Neuronal stem cell (in vitro differentiated cells): ENCODE measurements at regions not wholly inside any gene's neighbourhood (a gene's known extent, or its start where the extent isn't known, plus 50 kb on each side); places are given as distances from the start of the nearest gene placed in this dataset.

Source experiments
- DNase-seq: peaks from one replicate; pipeline ENCODE4 v3.0.0-alpha.2; 2013; ENCODE audit warnings: low spot score
- H2AFZ ChIP-seq: one replicate; pipeline ENCODE4 v1.6.1; 2013; ENCODE audit warnings: mild to moderate bottlenecking, low read length, inconsistent platforms
- H2AK5ac ChIP-seq: 2 replicates; pipeline ENCODE4 v1.6.1; 2013; ENCODE audit warnings: low read depth, mild to moderate bottlenecking, inconsistent platforms, low read length, moderate library complexity, mixed read lengths
- H2BK120ac ChIP-seq: 2 replicates; pipeline ENCODE4 v1.6.1; 2013; ENCODE audit warnings: low read depth, mild to moderate bottlenecking, inconsistent platforms, low read length, moderate library complexity, mixed read lengths
- H2BK12ac ChIP-seq: one replicate; pipeline ENCODE4 v1.6.1; 2013; ENCODE audit warnings: low read length, inconsistent platforms
- H2BK15ac ChIP-seq: 2 replicates; pipeline ENCODE4 v1.6.1; 2013; ENCODE audit warnings: mild to moderate bottlenecking, low read length, inconsistent platforms, mixed read lengths
- H2BK5ac ChIP-seq: one replicate; pipeline ENCODE4 v1.6.1; 2013; ENCODE audit warnings: inconsistent platforms, mild to moderate bottlenecking, low read length, moderate library complexity
- H3K14ac ChIP-seq: one replicate; pipeline ENCODE4 v1.6.1; 2013; ENCODE audit warnings: low read length, inconsistent platforms
- H3K18ac ChIP-seq: 2 replicates; pipeline ENCODE4 v1.6.1; 2013; ENCODE audit warnings: low read length, inconsistent platforms
- H3K23ac ChIP-seq: 2 replicates; pipeline ENCODE4 v1.6.1; 2013; ENCODE audit warnings: low read depth, mild to moderate bottlenecking, mixed read lengths, low read length, inconsistent platforms; ENCODE audit not compliant: poor library complexity
- H3K27ac ChIP-seq: replicated peaks from 3 replicates; pipeline ENCODE4 v1.5.1; 2013; ENCODE audit warnings: low read length, inconsistent platforms
- H3K27me3 ChIP-seq, 3 experiments: 2 replicates each; pipeline ENCODE4 v1.6.1; 2013; ENCODE audit warnings: low read length in 3 of 3, mild to moderate bottlenecking in 2 of 3, inconsistent platforms in 1 of 3, low read depth in 1 of 3, mixed read lengths in 1 of 3, moderate library complexity in 1 of 3; ENCODE audit not compliant: control insufficient read depth in 3 of 3, insufficient read depth in 3 of 3
- H3K36me3 ChIP-seq, 2 donors: replicated peaks in 1 of 2; 2 replicates each; pipeline ENCODE4 v1.6.1; 2013; ENCODE audit warnings: low read length in 2 of 2; ENCODE audit not compliant: control insufficient read depth in 2 of 2, insufficient read depth in 2 of 2
- H3K4ac ChIP-seq: 2 replicates; pipeline ENCODE4 v1.6.1; 2013; ENCODE audit warnings: inconsistent platforms, mild to moderate bottlenecking, low read length, moderate library complexity
- H3K4me1 ChIP-seq, 2 donors: 1 replicate in 1 of 2; 2 replicates in 1 of 2; pipeline ENCODE4 v1.6.1; 2013; ENCODE audit warnings: low read length in 2 of 2, low read depth in 1 of 2; ENCODE audit not compliant: control insufficient read depth in 2 of 2, insufficient read depth in 1 of 2
- H3K4me2 ChIP-seq: one replicate; pipeline ENCODE4 v1.6.1; 2013; ENCODE audit warnings: mild to moderate bottlenecking, low read length, inconsistent platforms; ENCODE audit not compliant: insufficient read depth, poor library complexity, severe bottlenecking
- H3K4me3 ChIP-seq, 2 donors: 2 replicates each; pipeline ENCODE4 v1.5.1; 2013; ENCODE audit warnings: low read length in 2 of 2, mild to moderate bottlenecking in 2 of 2, inconsistent platforms in 1 of 2, moderate library complexity in 1 of 2
- H3K79me1 ChIP-seq: one replicate; pipeline ENCODE4 v1.6.1; 2013; ENCODE audit warnings: low read depth, mild to moderate bottlenecking, inconsistent platforms, low read length, moderate library complexity
- H3K9ac ChIP-seq: one replicate; pipeline ENCODE4 v1.6.1; 2013; ENCODE audit warnings: mild to moderate bottlenecking, low read depth, low read length, inconsistent platforms; ENCODE audit not compliant: poor library complexity
- H3K9me3 ChIP-seq, 2 donors: replicated peaks in 1 of 2; 2 replicates each; pipeline versions ENCODE3 to v1.6.1; 2013; ENCODE audit warnings: low read length in 2 of 2, mild to moderate bottlenecking in 2 of 2, inconsistent platforms in 1 of 2, low read depth in 1 of 2, mixed read lengths in 1 of 2, moderate library complexity in 1 of 2; ENCODE audit not compliant: control insufficient read depth in 2 of 2, insufficient read depth in 1 of 2
- H4K8ac ChIP-seq: one replicate; pipeline ENCODE4 v1.6.1; 2013; ENCODE audit warnings: low read depth, mild to moderate bottlenecking, inconsistent platforms, low read length, moderate library complexity
- H4K91ac ChIP-seq: one replicate; pipeline ENCODE4 v1.6.1; 2013; ENCODE audit warnings: low read length, low read depth, mild to moderate bottlenecking, inconsistent platforms; ENCODE audit not compliant: poor library complexity
- WGBS, 2 donors: extraction: QIAGEN DNeasy Blood & Tissue Kit; methylation state at CpG; one replicate each; pipeline ENCODE4 v1.1.7; 2013; ENCODE audit warnings: missing lambda C conversion rate in 2 of 2, mixed read lengths in 1 of 2; ENCODE audit not compliant: insufficient read length in 2 of 2, insufficient replicate concordance in 1 of 2; ENCODE audit errors: extremely low coverage in 2 of 2; 5-methylcytosine and 5-hydroxymethylcytosine counted together

DNA sequence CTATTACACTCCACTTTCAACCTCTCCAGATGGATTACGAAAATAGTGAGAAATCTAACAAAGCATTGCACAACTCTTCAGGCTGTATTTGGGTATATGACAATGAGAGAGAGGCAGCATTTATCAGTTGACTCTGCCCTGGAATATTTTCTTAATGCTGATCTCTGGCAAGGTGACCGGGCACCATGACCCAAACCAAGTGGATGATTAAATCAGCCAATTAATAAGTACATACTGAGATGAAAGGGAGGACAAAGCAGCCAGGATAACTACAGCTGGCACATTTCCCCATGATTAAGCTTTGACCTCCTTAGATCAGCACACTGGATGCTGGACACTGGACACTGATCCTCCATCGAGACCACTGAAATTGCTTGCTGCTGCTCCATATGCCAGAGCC is 218.2 kb downstream of the ASCL1 start:
- no CpG with 5 or more reads among the region's 3 CpGs for WGBS, 2 donors

DNA sequence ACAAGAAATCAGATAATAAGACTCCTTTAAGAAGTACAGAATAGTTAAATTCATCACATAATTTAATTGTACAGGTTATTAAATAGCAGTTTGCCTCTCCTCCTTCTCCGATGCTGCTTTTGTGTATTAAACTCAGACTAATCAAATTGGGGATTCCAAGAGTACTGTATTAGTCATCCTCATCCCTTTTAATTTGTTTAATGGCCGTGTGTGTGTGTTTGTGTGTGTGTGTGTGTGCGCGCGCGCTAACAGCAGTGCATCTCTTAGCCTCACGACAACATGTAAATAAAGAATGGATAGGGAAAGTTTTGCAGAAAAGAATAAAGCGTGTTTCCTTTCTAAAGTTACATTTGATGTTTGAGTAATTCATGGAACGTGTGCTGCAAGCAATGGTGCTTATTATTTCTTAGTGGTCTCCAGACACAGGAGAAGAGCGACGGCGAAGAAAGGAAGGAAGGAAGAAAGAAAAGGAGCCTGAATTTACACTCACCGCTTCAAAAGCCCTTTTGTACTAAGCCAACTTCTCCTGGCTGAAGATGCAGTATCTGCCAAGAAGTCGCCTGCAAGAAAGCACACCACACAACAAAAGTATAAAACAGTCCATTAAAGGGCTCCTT is 220.3 kb downstream of the ASCL1 start:
- Histone ChIP-seq H3K9me3 (no peaks in the 10 kb centered on the region), H3K79me1 (no peaks in the 10 kb centered on the region), H4K91ac (no peak overlapping the region), H3K14ac (no peak overlapping the region), H3K9ac (no peak overlapping the region), H3K36me3 (no peaks in the 10 kb centered on the region), H2AFZ (no peak overlapping the region), H3K27ac (no peak overlapping the region), H2AK5ac (no peak overlapping the region), H3K4me2 (no peak overlapping the region), H3K4me3 (no peak overlapping the region), H2BK15ac (no peak overlapping the region), H2BK120ac (no peak overlapping the region), H4K8ac (no peak overlapping the region), H2BK5ac (no peak overlapping the region), H3K18ac (no peak overlapping the region), H3K23ac (no peak overlapping the region), H3K27me3 (no peaks in the 10 kb centered on the region), H3K4me1 (peaks cover 0 to 2% of the 10 kb centered on the region in 2 donors), H3K4ac (no peak overlapping the region), H2BK12ac (no peak overlapping the region)
- no CpG with 5 or more reads among the region's 14 CpGs for WGBS, 2 donors
- peak; percentile 8 for DNase-seq

More for the DNA sequence above, 218.2 kb downstream of the ASCL1 start:
- DNase-seq, result no peak
- H2BK15ac ChIP-seq, result no peak overlapping the region
- no peaks in the 10 kb centered on the region for H3K27me3 ChIP-seq
- H3K4ac ChIP-seq, result no peak overlapping the region
- H2AFZ ChIP-seq, result no peak overlapping the region
- H3K36me3 ChIP-seq, result no peaks in the 10 kb centered on the region
- H3K79me1 ChIP-seq, result no peaks in the 10 kb centered on the region
- no peak overlapping the region for H4K91ac ChIP-seq
- no peak overlapping the region for H2BK5ac ChIP-seq
- H4K8ac ChIP-seq, result no peak overlapping the region
- no peak overlapping the region for H3K4me2 ChIP-seq
- no peaks in the 10 kb centered on the region for H3K9me3 ChIP-seq
- H3K18ac ChIP-seq, result no peak overlapping the region
- peaks cover 0 to 2% of the 10 kb centered on the region in 2 donors for H3K4me1 ChIP-seq
- H3K4me3 ChIP-seq, result no peak overlapping the region
- no peak overlapping the region for H2AK5ac ChIP-seq
- H3K14ac ChIP-seq, result no peak overlapping the region
- no peak overlapping the region for H2BK12ac ChIP-seq
- no peak overlapping the region for H2BK120ac ChIP-seq
- no peak overlapping the region for H3K27ac ChIP-seq
- H3K9ac ChIP-seq, result no peak overlapping the region
- H3K23ac ChIP-seq, result no peak overlapping the region

DNA sequence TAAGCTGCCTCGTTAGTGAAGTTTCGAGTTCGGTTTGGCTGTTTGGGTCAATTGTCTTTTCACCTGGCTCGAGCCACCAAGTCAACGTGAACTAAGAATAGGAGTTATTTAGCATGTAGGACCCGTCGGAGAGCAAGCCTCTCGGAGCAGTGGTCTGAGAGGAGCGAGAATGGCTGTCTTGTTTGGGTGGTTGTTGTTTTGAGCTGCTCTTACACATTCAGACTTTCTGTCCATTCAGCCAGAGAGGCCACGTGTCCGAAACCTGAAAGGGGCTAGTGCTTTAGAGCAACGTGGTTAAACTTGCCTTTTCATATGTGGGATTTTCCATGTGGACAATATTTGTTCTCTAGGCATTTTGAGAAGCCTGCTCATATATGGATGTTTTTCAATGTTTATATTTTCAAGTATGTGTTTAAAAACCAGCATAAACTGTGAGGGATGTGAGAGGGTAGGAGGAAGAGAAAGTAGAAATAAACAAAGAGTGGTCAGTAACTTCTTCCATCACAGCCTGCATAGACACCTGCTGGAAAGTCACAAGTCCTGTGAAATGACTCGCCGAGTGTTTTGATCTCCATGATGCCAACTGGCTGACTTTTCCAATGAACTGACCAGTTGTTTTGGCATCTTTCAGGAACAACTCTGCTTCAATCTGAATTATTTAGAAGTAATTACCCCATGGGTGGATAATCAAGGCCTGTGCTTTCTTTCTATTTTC is 221.0 kb downstream of the ASCL1 start:
- Histone ChIP-seq H4K8ac (no peak overlapping the region), H3K4me1 (peaks cover 0 to 2% of the 10 kb centered on the region in 2 donors), H3K4ac (no peak overlapping the region), H3K14ac (no peak overlapping the region), H3K27me3 (no peaks in the 10 kb centered on the region), H2AFZ (no peak overlapping the region), H3K79me1 (no peaks in the 10 kb centered on the region), H3K4me2 (no peak overlapping the region), H2BK120ac (no peak overlapping the region), H3K9me3 (no peaks in the 10 kb centered on the region), H2BK12ac (no peak overlapping the region), H4K91ac (no peak overlapping the region), H3K27ac (no peak overlapping the region), H3K9ac (no peak overlapping the region), H2AK5ac (no peak overlapping the region), H3K36me3 (no peaks in the 10 kb centered on the region), H3K4me3 (no peak overlapping the region), H3K23ac (no peak overlapping the region), H2BK5ac (no peak overlapping the region), H3K18ac (no peak overlapping the region), H2BK15ac (no peak overlapping the region)
- peak; percentile 3 for DNase-seq
- no CpG with 5 or more reads among the region's 14 CpGs for WGBS, 2 donors

DNA sequence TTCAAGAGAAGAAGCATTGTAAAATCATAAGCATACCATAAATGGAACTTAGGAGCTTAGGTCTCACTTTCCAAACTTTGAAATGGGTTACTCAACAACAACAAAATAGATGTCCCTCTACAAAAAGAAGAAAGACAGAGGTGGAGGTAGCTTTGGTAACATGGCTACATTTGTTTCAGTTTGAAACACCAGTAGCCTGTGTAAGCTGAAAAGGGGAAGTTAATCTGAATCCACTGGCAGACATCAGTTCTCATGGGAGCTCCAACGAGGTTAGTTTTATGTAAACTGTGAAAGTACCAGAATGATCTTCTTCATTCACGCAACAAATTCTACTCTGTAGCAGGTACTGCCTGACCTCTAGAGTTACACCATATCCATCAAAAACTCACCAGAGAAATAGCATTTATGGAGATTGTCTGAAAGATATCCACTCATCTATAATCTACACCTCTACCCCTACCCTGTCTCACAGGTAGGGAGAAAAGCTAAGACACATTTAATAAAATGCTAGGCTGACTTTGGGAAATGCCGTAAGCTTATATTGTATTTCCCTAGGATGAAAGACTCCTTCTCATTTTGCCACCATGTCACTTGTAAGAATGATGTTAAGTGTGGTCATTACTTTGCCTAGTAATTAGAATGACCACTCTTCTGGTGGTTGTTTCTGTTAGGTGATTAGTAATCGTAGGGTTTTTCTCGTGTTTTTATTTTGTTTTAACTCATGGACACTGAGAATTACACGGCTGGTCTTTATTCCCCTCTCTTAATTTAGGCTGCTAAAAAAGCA is 224.1 kb downstream of the ASCL1 start:
- H3K4ac ChIP-seq, result no peak overlapping the region

More for the DNA sequence above, 224.1 kb downstream of the ASCL1 start:
- H2BK15ac ChIP-seq, result no peak overlapping the region
- no peak overlapping the region for H2BK12ac ChIP-seq
- peaks cover 0 to 2% of the 10 kb centered on the region in 2 donors for H3K4me1 ChIP-seq
- H3K79me1 ChIP-seq, result no peaks in the 10 kb centered on the region
- DNase-seq, result no peak
- no peaks in the 10 kb centered on the region for H3K9me3 ChIP-seq
- H3K27ac ChIP-seq, result no peak overlapping the region
- H3K4me2 ChIP-seq, result no peak overlapping the region
- H3K18ac ChIP-seq, result no peak overlapping the region
- H3K14ac ChIP-seq, result no peak overlapping the region
- H2AK5ac ChIP-seq, result no peak overlapping the region
- H3K36me3 ChIP-seq, result no peaks in the 10 kb centered on the region
- H2AFZ ChIP-seq, result no peak overlapping the region
- H4K8ac ChIP-seq, result no peak overlapping the region
- no peak overlapping the region for H2BK120ac ChIP-seq
- H3K27me3 ChIP-seq, result no peaks in the 10 kb centered on the region
- no peak overlapping the region for H3K9ac ChIP-seq
- WGBS, 2 donors, result no CpG with 5 or more reads among the region's 6 CpGs
- no peak overlapping the region for H3K4me3 ChIP-seq
- no peak overlapping the region for H3K23ac ChIP-seq
- no peak overlapping the region for H4K91ac ChIP-seq
- no peak overlapping the region for H2BK5ac ChIP-seq
